NB4 (cell line): ENCODE measurements at regions not wholly inside any gene's neighbourhood (a gene's known extent, or its start where the extent isn't known, plus 50 kb on each side); places are given as distances from the start of the nearest gene placed in this dataset.
"Not testable (repeated sequence)": the region's sequence is repeated elsewhere in the genome, so short reads cannot be mapped to it uniquely, and the experiment has no call there.

ENCODE experiments used
- POLR2A ChIP-seq: IDR thresholded peaks from 2 replicates; pipeline ENCODE4 v1.6.1; 2011; ENCODE audit warnings: mild to moderate bottlenecking; ENCODE audit not compliant: insufficient read length; ENCODE audit errors: extremely low read depth
- TF ChIP-seq, protein P1 (sequence below): IDR thresholded peaks from one replicate; pipeline ENCODE4 v1.5.1; 2012; ENCODE audit warnings: low read depth, low read length
- TF ChIP-seq, protein P2 (sequence below): IDR thresholded peaks from 2 replicates; pipeline ENCODE4 v1.6.1; 2011; ENCODE audit warnings: low read depth, low read length

DNA sequence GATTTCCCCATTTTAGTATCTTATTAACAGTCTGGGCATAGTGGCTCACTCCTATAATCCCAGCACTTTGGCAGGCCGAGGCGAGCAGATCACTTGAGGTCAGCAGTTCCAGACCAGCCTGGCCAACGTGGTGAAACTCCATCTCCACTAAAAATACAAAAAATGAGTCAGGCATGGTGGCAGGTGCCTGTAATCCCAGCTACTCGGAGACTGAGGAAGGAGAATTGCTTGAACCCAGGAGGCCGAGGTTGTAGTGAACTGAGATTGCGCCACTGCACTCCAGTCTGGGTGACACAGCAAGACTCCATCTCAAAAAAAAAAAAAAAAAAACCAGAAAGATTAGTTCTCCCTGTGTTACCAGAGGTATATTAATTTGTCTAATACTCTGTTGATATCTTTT is 52.3 kb upstream of the NSUN7 start:
- TF ChIP-seq, protein P1, sequence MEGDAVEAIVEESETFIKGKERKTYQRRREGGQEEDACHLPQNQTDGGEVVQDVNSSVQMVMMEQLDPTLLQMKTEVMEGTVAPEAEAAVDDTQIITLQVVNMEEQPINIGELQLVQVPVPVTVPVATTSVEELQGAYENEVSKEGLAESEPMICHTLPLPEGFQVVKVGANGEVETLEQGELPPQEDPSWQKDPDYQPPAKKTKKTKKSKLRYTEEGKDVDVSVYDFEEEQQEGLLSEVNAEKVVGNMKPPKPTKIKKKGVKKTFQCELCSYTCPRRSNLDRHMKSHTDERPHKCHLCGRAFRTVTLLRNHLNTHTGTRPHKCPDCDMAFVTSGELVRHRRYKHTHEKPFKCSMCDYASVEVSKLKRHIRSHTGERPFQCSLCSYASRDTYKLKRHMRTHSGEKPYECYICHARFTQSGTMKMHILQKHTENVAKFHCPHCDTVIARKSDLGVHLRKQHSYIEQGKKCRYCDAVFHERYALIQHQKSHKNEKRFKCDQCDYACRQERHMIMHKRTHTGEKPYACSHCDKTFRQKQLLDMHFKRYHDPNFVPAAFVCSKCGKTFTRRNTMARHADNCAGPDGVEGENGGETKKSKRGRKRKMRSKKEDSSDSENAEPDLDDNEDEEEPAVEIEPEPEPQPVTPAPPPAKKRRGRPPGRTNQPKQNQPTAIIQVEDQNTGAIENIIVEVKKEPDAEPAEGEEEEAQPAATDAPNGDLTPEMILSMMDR: not testable (repeated sequence)
- not testable (repeated sequence) for TF ChIP-seq POLR2A
- TF ChIP-seq, protein P2, sequence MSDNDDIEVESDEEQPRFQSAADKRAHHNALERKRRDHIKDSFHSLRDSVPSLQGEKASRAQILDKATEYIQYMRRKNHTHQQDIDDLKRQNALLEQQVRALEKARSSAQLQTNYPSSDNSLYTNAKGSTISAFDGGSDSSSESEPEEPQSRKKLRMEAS: not testable (repeated sequence)
